SK-N-SH (cell line): ENCODE measurements at regions not wholly inside any gene's neighbourhood (a gene's known extent, or its start where the extent isn't known, plus 50 kb on each side); places are given as distances from the start of the nearest gene placed in this dataset.

Source experiments
- CTCF ChIA-PET: fragments of 300-600, 350-600 bp; formaldehyde crosslinking; extraction: SDS; loops from one replicate; lab custom pipeline; 2021; lab: Yijun Ruan, JAX
- POLR2A ChIA-PET: fragments of 350-600 bp; sonication (Branson Sonifier 250); formaldehyde crosslinking; extraction: SDS; loops from one replicate; lab custom pipeline; 2020; ENCODE audit warnings: antibody characterized with exemption, inconsistent platforms; lab: Yijun Ruan, JAX
- DNase-seq: peaks from one replicate; pipeline ENCODE4 v3.0.0; 2012
- H2AFZ ChIP-seq: fragments of 200-600 bp; sonication (generic); 2 replicates; pipeline ENCODE4 v1.8.1; 2016; ENCODE audit warnings: antibody characterized with exemption, mild to moderate bottlenecking, low read depth
- H3F3A ChIP-seq: fragments of 200-600 bp; sonication (generic); replicated peaks from 2 replicates; pipeline ENCODE3; 2016; ENCODE audit warnings: antibody characterized with exemption, mild to moderate bottlenecking; ENCODE audit not compliant: insufficient read depth
- H3K27ac ChIP-seq, 2 experiments: fragments of 200-500 bp in 1 of 2; fragments of 200-600 bp in 1 of 2; sonication (Bioruptor generic) in 1 of 2; sonication (generic), shearing (Covaris generic) in 1 of 2; 2 replicates each; pipeline versions ENCODE4 v1.5.1 to v1.6.1; 2014 to 2016; ENCODE audit warnings: low read depth in 2 of 2, inconsistent platforms in 1 of 2, low read length in 1 of 2, mild to moderate bottlenecking in 1 of 2, mixed read lengths in 1 of 2
- H3K27me3 ChIP-seq: fragments of 200-600 bp; sonication (generic), shearing (Covaris generic); 2 replicates; pipeline ENCODE4 v1.6.1; 2016; ENCODE audit warnings: mixed run types; ENCODE audit not compliant: insufficient read depth
- H3K36me3 ChIP-seq, 2 experiments: fragments of 200-500 bp in 1 of 2; fragments of 200-600 bp in 1 of 2; sonication (Bioruptor generic) in 1 of 2; sonication (generic) in 1 of 2; replicated peaks in 1 of 2; 2 replicates each; pipeline versions ENCODE3 to v1.5.1; 2014 to 2016; ENCODE audit warnings: low read length in 1 of 2, mild to moderate bottlenecking in 1 of 2; ENCODE audit not compliant: insufficient read depth in 2 of 2, control insufficient read depth in 1 of 2
- H3K4me1 ChIP-seq, 2 experiments: fragments of 200-500 bp in 1 of 2; fragments of 200-600 bp in 1 of 2; sonication (Bioruptor generic) in 1 of 2; sonication (generic), shearing (Covaris generic) in 1 of 2; 2 replicates each; pipeline versions ENCODE4 v1.5.1 to v1.6.1; 2014 to 2016; ENCODE audit warnings: low read depth in 1 of 2, low read length in 1 of 2, mixed run types in 1 of 2; ENCODE audit not compliant: insufficient read depth in 2 of 2, control insufficient read depth in 1 of 2
- H3K4me2 ChIP-seq: fragments of 200-600 bp; sonication (generic), shearing (Covaris generic); 2 replicates; pipeline ENCODE4 v1.6.1; 2017; ENCODE audit warnings: mixed run types
- H3K4me3 ChIP-seq, 2 experiments: fragments of 200-500 bp in 1 of 2; fragments of 200-600 bp in 1 of 2; sonication (Bioruptor generic) in 1 of 2; sonication (generic), shearing (Covaris generic) in 1 of 2; 2 replicates each; pipeline versions ENCODE4 v1.5.1 to v1.8.1; 2014 to 2016; ENCODE audit warnings: low read depth in 2 of 2, inconsistent platforms in 1 of 2, low read length in 1 of 2, mild to moderate bottlenecking in 1 of 2, mixed read lengths in 1 of 2, moderate library complexity in 1 of 2
- H3K79me2 ChIP-seq: fragments of 200-600 bp; sonication (generic); 2 replicates; pipeline ENCODE4 v1.8.1; 2017; ENCODE audit warnings: mild to moderate bottlenecking; ENCODE audit not compliant: insufficient read depth
- H3K9ac ChIP-seq: fragments of 200-600 bp; sonication (generic); 2 replicates; pipeline ENCODE4 v1.6.1; 2017; ENCODE audit warnings: mixed run types
- H3K9me2 ChIP-seq: fragments of 200-600 bp; sonication (generic); 2 replicates; pipeline ENCODE4 v1.6.1; 2017; ENCODE audit warnings: mixed run types
- H3K9me3 ChIP-seq: fragments of 200-600 bp; sonication (generic); 2 replicates; pipeline ENCODE4 v1.6.1; 2017; ENCODE audit warnings: mixed run types, mild to moderate bottlenecking, moderate library complexity
- H4K20me1 ChIP-seq: fragments of 200-600 bp; sonication (generic); 2 replicates; pipeline ENCODE4 v1.6.1; 2017; ENCODE audit warnings: mild to moderate bottlenecking, mixed run types; ENCODE audit not compliant: insufficient read depth
- MEF2A ChIP-seq: IDR thresholded peaks from 2 replicates; pipeline ENCODE4 v1.4.0; 2012; ENCODE audit warnings: low read depth, borderline replicate concordance
- NFIC ChIP-seq: IDR thresholded peaks from 2 replicates; pipeline ENCODE4 v1.4.0; 2012; ENCODE audit warnings: borderline replicate concordance
- NRF1 ChIP-seq: IDR thresholded peaks from 2 replicates; pipeline ENCODE4 v1.6.1; 2012; ENCODE audit warnings: low read depth, mild to moderate bottlenecking, low read length
- POLR2AphosphoS5 ChIP-seq: IDR thresholded peaks from 2 replicates; pipeline ENCODE4 v1.6.1; 2012; ENCODE audit warnings: low read depth, low read length
- RAD21 ChIP-seq: IDR thresholded peaks from 2 replicates; pipeline ENCODE4 v1.6.1; 2012; ENCODE audit warnings: mild to moderate bottlenecking, low read length
- RCOR1 ChIP-seq: fragments of 150-350 bp; IDR thresholded peaks from 2 replicates; pipeline ENCODE4 v1.6.1; 2017; ENCODE audit warnings: antibody characterized with exemption, low read length
- SMC3 ChIP-seq: IDR thresholded peaks from 2 replicates; pipeline ENCODE4 v1.6.1; 2012; ENCODE audit warnings: low read depth, low read length, improper control_type of control experiment
- TAF1 ChIP-seq: IDR thresholded peaks from 2 replicates; pipeline ENCODE4 v1.6.1; 2012; ENCODE audit warnings: low read depth, mild to moderate bottlenecking, low read length, moderate library complexity, borderline replicate concordance
- WGBS: methylation state at CpG from one replicate; pipeline ENCODE4 v1.1.6; 2017; ENCODE audit warnings: low lambda C conversion rate; 5-methylcytosine and 5-hydroxymethylcytosine counted together
- TF ChIP-seq, protein P1 (sequence below): fragments of 150-350 bp; IDR thresholded peaks from 2 replicates; pipeline ENCODE4 v1.6.1; 2016; ENCODE audit warnings: mild to moderate bottlenecking, low read depth, low read length
- TF ChIP-seq, protein P2 (sequence below): IDR thresholded peaks from 2 replicates; pipeline ENCODE4 v1.4.0; 2012; ENCODE audit warnings: low read depth

DNA sequence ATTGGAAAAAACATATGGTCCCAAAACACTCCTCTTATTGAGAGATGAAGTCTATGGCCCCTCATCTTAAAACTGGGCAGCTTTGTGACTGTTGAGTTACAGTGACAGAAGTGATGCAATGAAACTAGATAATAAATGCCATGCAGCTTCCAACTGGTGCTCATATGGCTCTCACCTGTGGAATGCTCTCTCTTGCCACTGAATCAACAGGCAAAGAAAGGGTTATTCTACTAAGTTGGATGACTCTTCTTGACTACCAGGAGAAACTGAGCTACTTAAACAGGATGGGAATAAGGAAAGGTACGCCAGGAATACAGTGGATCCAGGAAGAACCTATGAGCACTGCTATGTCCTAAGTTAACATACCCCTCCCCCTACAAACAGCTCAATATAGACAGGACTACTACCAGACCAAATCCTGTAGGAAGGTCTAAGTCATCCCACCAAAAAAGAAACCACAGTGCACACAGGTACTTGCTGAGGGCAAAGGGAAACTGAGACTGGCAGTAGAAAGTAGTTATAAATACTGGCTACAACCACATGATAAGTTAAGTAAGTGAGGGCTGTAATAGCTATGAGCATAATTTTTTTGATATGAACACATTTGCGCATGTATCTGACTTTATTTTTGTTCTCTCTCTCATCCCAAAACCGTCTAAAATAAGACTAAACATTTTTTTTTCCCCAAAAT lies 398.5 kb downstream of the ZFHX3 start:
- CTCF ChIA-PET: interaction anchor here (1.5 kb wide), 1 partner anchor 15 kb away, joined by 3 read pairs; no protein-coding TSS in a partner anchor
- no peaks in the 10 kb centered on the region for H3F3A ChIP-seq
- H4K20me1 ChIP-seq: no peaks in the 10 kb centered on the region
- no peak overlapping the region for H3K27ac ChIP-seq
- POLR2A ChIA-PET: interaction anchor here (0.6 kb wide), 1 partner anchor 15 kb away, joined by 3 read pairs; no protein-coding TSS in a partner anchor
- peaks cover 0 to 3% of the 10 kb centered on the region in 2 experiments for H3K36me3 ChIP-seq
- WGBS: 86% methylated on average over 3 of the region's 3 CpGs
- no peak for DNase-seq
- H3K27me3 ChIP-seq: no peaks in the 10 kb centered on the region
- no peaks in the 10 kb centered on the region for H3K4me1 ChIP-seq
- H3K9me3 ChIP-seq: peaks cover 8% of the 10 kb centered on the region; the same call in 1 of the 2 replicates
- H3K4me3 ChIP-seq: no peak overlapping the region
- no peaks in the 10 kb centered on the region for H3K9me2 ChIP-seq
- no peak overlapping the region for H3K4me2 ChIP-seq
- no peak overlapping the region for H3K9ac ChIP-seq
- H2AFZ ChIP-seq: no peak overlapping the region
- no peaks in the 10 kb centered on the region for H3K79me2 ChIP-seq
- TF ChIP-seq, protein P1, sequence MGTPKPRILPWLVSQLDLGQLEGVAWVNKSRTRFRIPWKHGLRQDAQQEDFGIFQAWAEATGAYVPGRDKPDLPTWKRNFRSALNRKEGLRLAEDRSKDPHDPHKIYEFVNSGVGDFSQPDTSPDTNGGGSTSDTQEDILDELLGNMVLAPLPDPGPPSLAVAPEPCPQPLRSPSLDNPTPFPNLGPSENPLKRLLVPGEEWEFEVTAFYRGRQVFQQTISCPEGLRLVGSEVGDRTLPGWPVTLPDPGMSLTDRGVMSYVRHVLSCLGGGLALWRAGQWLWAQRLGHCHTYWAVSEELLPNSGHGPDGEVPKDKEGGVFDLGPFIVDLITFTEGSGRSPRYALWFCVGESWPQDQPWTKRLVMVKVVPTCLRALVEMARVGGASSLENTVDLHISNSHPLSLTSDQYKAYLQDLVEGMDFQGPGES: no peak
- TF ChIP-seq NRF1 (no peak), SMC3 (no peak), MEF2A (no peak), RAD21 (no peak), NFIC (no peak), RCOR1 (no peak), POLR2AphosphoS5 (no peak)
- TF ChIP-seq, protein P2, sequence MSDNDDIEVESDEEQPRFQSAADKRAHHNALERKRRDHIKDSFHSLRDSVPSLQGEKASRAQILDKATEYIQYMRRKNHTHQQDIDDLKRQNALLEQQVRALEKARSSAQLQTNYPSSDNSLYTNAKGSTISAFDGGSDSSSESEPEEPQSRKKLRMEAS: no peak

- Histone ChIP-seq H3K36me3 (peaks cover 0 to 3% of the 10 kb centered on the region in 2 experiments), H3K4me2 (no peak overlapping the region), H3F3A (no peaks in the 10 kb centered on the region), H3K27ac (no peak overlapping the region), H3K9me2 (no peaks in the 10 kb centered on the region), H2AFZ (no peak overlapping the region), H3K4me1 (no peaks in the 10 kb centered on the region), H4K20me1 (no peaks in the 10 kb centered on the region), H3K9me3 (no peaks in the 10 kb centered on the region), H3K79me2 (no peaks in the 10 kb centered on the region), H3K27me3 (no peaks in the 10 kb centered on the region), H3K9ac (no peak overlapping the region), H3K4me3 (no peak overlapping the region)
- TF ChIP-seq NFIC: peak; percentile 57
- TF ChIP-seq RCOR1: no peak
- TF ChIP-seq TAF1: no peak
- ChIA-PET POLR2A (no interaction called here), CTCF (no interaction called here)
- no peak for DNase-seq
- WGBS: 70% methylated on average over 3 of the region's 3 CpGs
Observed at GRCh38 chr16:72646615-72647014, 401.3 kb downstream of the ZFHX3 start.
